OCI-LY3 (cell line): ENCODE measurements at regions not wholly inside any gene's neighbourhood (a gene's known extent, or its start where the extent isn't known, plus 50 kb on each side); places are given as distances from the start of the nearest gene placed in this dataset.
"Not testable (repeated sequence)": the region's sequence is repeated elsewhere in the genome, so short reads cannot be mapped to it uniquely, and the experiment has no call there.

Experiments
- H2AFZ ChIP-seq: fragments of 200-600, 300-600 bp; shearing (Covaris generic); 2 replicates; pipeline ENCODE4 v1.6.0; 2014; ENCODE audit warnings: antibody characterized with exemption, low read depth, low read length
- H3K27ac ChIP-seq: fragments of 200-600, 300-600 bp; sonication (generic); 2 replicates; pipeline ENCODE4 v1.5.1; 2014; ENCODE audit warnings: mild to moderate bottlenecking, low read length, moderate library complexity, mixed read lengths
- H3K27me3 ChIP-seq: fragments of 200-600, 300-600 bp; sonication (generic); 2 replicates; pipeline ENCODE4 v1.6.1; 2014; ENCODE audit warnings: low read depth, low read length, mixed read lengths
- H3K36me3 ChIP-seq: fragments of 200-600, 300-600 bp; sonication (generic); replicated peaks from 2 replicates; pipeline ENCODE3; 2014; ENCODE audit warnings: low read depth, low read length, mixed read lengths
- H3K4me1 ChIP-seq: fragments of 300-600, 200-600 bp; sonication (generic); 2 replicates; pipeline ENCODE4 v1.6.1; 2014; ENCODE audit warnings: low read length, mixed read lengths
- H3K4me2 ChIP-seq: fragments of 200-600, 300-600 bp; sonication (generic); 2 replicates; pipeline ENCODE4 v1.6.1; 2014; ENCODE audit warnings: low read length, mixed read lengths
- H3K4me3 ChIP-seq: fragments of 300-600, 200-600 bp; sonication (generic); 2 replicates; pipeline ENCODE4 v1.5.1; 2014; ENCODE audit warnings: antibody characterized with exemption, mild to moderate bottlenecking, low read length, moderate library complexity
- H3K79me2 ChIP-seq: fragments of 300-600, 200-600 bp; shearing (Covaris generic); 2 replicates; pipeline ENCODE4 v1.6.1; 2014; ENCODE audit warnings: mild to moderate bottlenecking, low read length, mixed read lengths
- H3K9ac ChIP-seq: fragments of 300-600, 200-600 bp; shearing (Covaris generic); 2 replicates; pipeline ENCODE4 v1.6.0; 2014; ENCODE audit warnings: mild to moderate bottlenecking, low read length, moderate library complexity
- H3K9me3 ChIP-seq: fragments of 200-600, 300-600 bp; shearing (Covaris generic); 2 replicates; pipeline ENCODE4 v1.6.1; 2014; ENCODE audit warnings: low read length, mixed read lengths; ENCODE audit not compliant: insufficient read depth
- H4K20me1 ChIP-seq: fragments of 200-600, 300-600 bp; sonication (generic); 2 replicates; pipeline ENCODE4 v1.6.1; 2016; ENCODE audit warnings: low read length, mixed read lengths; ENCODE audit not compliant: insufficient read depth
- CTCF ChIP-seq: fragments of 200-600, 300-600 bp; sonication (generic); IDR thresholded peaks from 2 replicates; pipeline ENCODE4 v1.5.1; 2014; ENCODE audit warnings: antibody characterized with exemption, low read length, low read depth
- EZH2phosphoT487 ChIP-seq: fragments of 200-600 bp; shearing (Covaris generic); IDR thresholded peaks from 2 replicates; pipeline ENCODE4 v1.6.1; 2018; ENCODE audit warnings: antibody characterized with exemption, mixed run types, low read depth

- Histone ChIP-seq H2AFZ (no peak overlapping the region), H3K9ac (no peak overlapping the region), H3K9me3 (no peaks in the 10 kb centered on the region), H4K20me1 (no peaks in the 10 kb centered on the region), H3K27ac (no peak overlapping the region), H3K4me3 (no peak overlapping the region), H3K27me3 (no peaks in the 10 kb centered on the region), H3K79me2 (no peaks in the 10 kb centered on the region), H3K36me3 (no peaks in the 10 kb centered on the region), H3K4me1 (no peaks in the 10 kb centered on the region), H3K4me2 (no peak overlapping the region)
- TF ChIP-seq CTCF (no peak), EZH2phosphoT487 (no peak)
Measured at GRCh38 chr4:66736606-66737005, 808.7 kb downstream of the CENPC start.

- no peak overlapping the region for H3K4me3 ChIP-seq
- H3K79me2 ChIP-seq: no peaks in the 10 kb centered on the region
- no peak overlapping the region for H3K9ac ChIP-seq
- no peaks in the 10 kb centered on the region for H3K36me3 ChIP-seq
- H4K20me1 ChIP-seq: no peaks in the 10 kb centered on the region
- H2AFZ ChIP-seq: no peak overlapping the region
- no peaks in the 10 kb centered on the region for H3K4me1 ChIP-seq
- no peak for TF ChIP-seq EZH2phosphoT487
- no peak for TF ChIP-seq CTCF
- no peaks in the 10 kb centered on the region for H3K27me3 ChIP-seq
- H3K9me3 ChIP-seq: no peaks in the 10 kb centered on the region
- no peak overlapping the region for H3K4me2 ChIP-seq
- H3K27ac ChIP-seq: no peak overlapping the region
Measured at GRCh38 chr4:66728280-66728679, 817.0 kb downstream of the CENPC start.

- not testable (repeated sequence) for H3K79me2 ChIP-seq, H3K9ac ChIP-seq, H2AFZ ChIP-seq, H3K9me3 ChIP-seq, H3K4me2 ChIP-seq, H4K20me1 ChIP-seq, H3K27ac ChIP-seq, H3K27me3 ChIP-seq, H3K36me3 ChIP-seq, H3K4me3 ChIP-seq, H3K4me1 ChIP-seq
Measured at GRCh38 chr4:66712301-66712921, 832.9 kb downstream of the CENPC start.

GRCh38 chr4:66704243-66704642 is 841.1 kb downstream of the CENPC start:
- Histone ChIP-seq H4K20me1 (no peaks in the 10 kb centered on the region), H2AFZ (no peak overlapping the region), H3K79me2 (no peaks in the 10 kb centered on the region), H3K27me3 (no peaks in the 10 kb centered on the region), H3K4me1 (no peaks in the 10 kb centered on the region), H3K9ac (no peak overlapping the region), H3K36me3 (no peaks in the 10 kb centered on the region), H3K4me3 (no peak overlapping the region), H3K4me2 (no peak overlapping the region), H3K9me3 (no peaks in the 10 kb centered on the region), H3K27ac (no peak overlapping the region)
- TF ChIP-seq CTCF (no peak), EZH2phosphoT487 (no peak)

- H3K9ac ChIP-seq: no peak overlapping the region
- H2AFZ ChIP-seq: no peak overlapping the region
- H3K27me3 ChIP-seq: no peaks in the 10 kb centered on the region
- no peak overlapping the region for H3K4me2 ChIP-seq
- H3K79me2 ChIP-seq: no peaks in the 10 kb centered on the region
- no peaks in the 10 kb centered on the region for H3K4me1 ChIP-seq
- no peaks in the 10 kb centered on the region for H3K36me3 ChIP-seq
- H3K4me3 ChIP-seq: no peak overlapping the region
- no peak for TF ChIP-seq EZH2phosphoT487
- no peak for TF ChIP-seq CTCF
- no peaks in the 10 kb centered on the region for H4K20me1 ChIP-seq
- no peak overlapping the region for H3K27ac ChIP-seq
- H3K9me3 ChIP-seq: no peaks in the 10 kb centered on the region
Measured at GRCh38 chr4:66694739-66695138, 850.6 kb downstream of the CENPC start.
